Stimulated activated CD8-positive, alpha-beta memory T cell treated with anti-CD3 and anti-CD28 coated beads, Interleukin-2, amount 100 ng/mL, for 48 hours (primary cell): ENCODE measurements at regions not wholly inside any gene's neighbourhood (a gene's known extent, or its start where the extent isn't known, plus 50 kb on each side); places are given as distances from the start of the nearest gene placed in this dataset.
"Not testable (repeated sequence)": the region's sequence is repeated elsewhere in the genome, so short reads cannot be mapped to it uniquely, and the experiment has no call there.

Experiments
- DNase-seq, 2 donors: peaks; one replicate each; pipeline ENCODE4 v3.0.0-alpha.2; 2020; ENCODE audit warnings: low read depth in 2 of 2

GRCh38 chr16:82301146-82301755 lies 131.2 kb upstream of the MPHOSPH6 start:
- no peak for DNase-seq

- DNase-seq, result no peak
These were observed 130.4 kb upstream of the MPHOSPH6 start for GRCh38 chr16:82300374-82300951.

GRCh38 chr16:82298472-82298871 lies 128.4 kb upstream of the MPHOSPH6 start:
- DNase-seq, result no peak

GRCh38 chr16:82295290-82296201 lies 125.5 kb upstream of the MPHOSPH6 start:
- DNase-seq, result no peak

- DNase-seq, result no peak
These were observed 123.6 kb upstream of the MPHOSPH6 start for GRCh38 chr16:82293671-82294070.

- no peak for DNase-seq
These were observed 117.9 kb upstream of the MPHOSPH6 start for GRCh38 chr16:82287937-82288336.

GRCh38 chr16:82282662-82283061 lies 112.6 kb upstream of the MPHOSPH6 start:
- DNase-seq, result no peak

GRCh38 chr16:82281544-82281943 lies 111.5 kb upstream of the MPHOSPH6 start:
- DNase-seq, result no peak

GRCh38 chr16:82280867-82281266 lies 110.8 kb upstream of the MPHOSPH6 start:
- DNase-seq, result no peak

- not testable (repeated sequence) for DNase-seq
These were observed 105.3 kb upstream of the MPHOSPH6 start for GRCh38 chr16:82275349-82275748.

- DNase-seq, result no peak
These were observed 101.6 kb upstream of the MPHOSPH6 start for GRCh38 chr16:82271636-82272035.

GRCh38 chr16:82267675-82268074 lies 97.7 kb upstream of the MPHOSPH6 start:
- DNase-seq, result not testable (repeated sequence)

- no peak for DNase-seq
These were observed 95.8 kb upstream of the MPHOSPH6 start for GRCh38 chr16:82265809-82266208.

GRCh38 chr16:82264756-82265155 lies 94.7 kb upstream of the MPHOSPH6 start:
- DNase-seq, result no peak

GRCh38 chr16:82263521-82264143 lies 93.6 kb upstream of the MPHOSPH6 start:
- peak; percentile 12 to 23 for DNase-seq

- no peak for DNase-seq
These were observed 92.2 kb upstream of the MPHOSPH6 start for GRCh38 chr16:82262244-82262643.

GRCh38 chr16:82260212-82260795 lies 90.3 kb upstream of the MPHOSPH6 start:
- no peak for DNase-seq

- DNase-seq, result no peak
These were observed 89.7 kb upstream of the MPHOSPH6 start for GRCh38 chr16:82259731-82260130.

- DNase-seq, result no peak
These were observed 88.0 kb upstream of the MPHOSPH6 start for GRCh38 chr16:82257990-82258389.

- no peak for DNase-seq
These were observed 82.6 kb upstream of the MPHOSPH6 start for GRCh38 chr16:82252582-82252981.

GRCh38 chr16:82248677-82249076 lies 78.7 kb upstream of the MPHOSPH6 start:
- no peak for DNase-seq
